Chondrocyte (in vitro differentiated cells): ENCODE measurements at regions not wholly inside any gene's neighbourhood (a gene's known extent, or its start where the extent isn't known, plus 50 kb on each side); places are given as distances from the start of the nearest gene placed in this dataset.

Experiments used
- DNase-seq: peaks from one replicate; pipeline ENCODE4 v3.0.0; 2021; ENCODE audit warnings: mixed read lengths, low spot score
- H3K27ac Mint-ChIP-seq: one replicate; pipeline ENCODE4 v1.8.0; 2021; ENCODE audit warnings: mild to moderate bottlenecking, moderate library complexity, mixed read lengths; ENCODE audit not compliant: unreplicated experiment
- H3K27me3 Mint-ChIP-seq: 2 replicates; pipeline ENCODE4 v1.8.0; 2021; ENCODE audit warnings: low read depth, mixed read lengths
- H3K36me3 Mint-ChIP-seq: 2 replicates; pipeline ENCODE4 v1.8.0; 2021; ENCODE audit warnings: low read depth, mixed read lengths
- H3K4me1 Mint-ChIP-seq: 2 replicates; pipeline ENCODE4 v1.8.0; 2021; ENCODE audit warnings: low read depth, mild to moderate bottlenecking, mixed read lengths
- H3K4me3 Mint-ChIP-seq: one replicate; pipeline ENCODE4 v1.8.0; 2021; ENCODE audit warnings: mild to moderate bottlenecking, moderate library complexity, mixed read lengths; ENCODE audit not compliant: unreplicated experiment
- H3K9me3 Mint-ChIP-seq: 2 replicates; pipeline ENCODE4 v1.8.0; 2021; ENCODE audit warnings: low read depth, mixed read lengths
- CTCF ChIP-seq: fragments of 200-600 bp; sonication (generic); IDR thresholded peaks from 2 replicates; pipeline ENCODE4 v1.5.0; 2021; ENCODE audit warnings: antibody characterized with exemption, mild to moderate bottlenecking, moderate library complexity

- DNase-seq = no peak
- no peak overlapping the region for H3K27ac Mint-ChIP-seq
- H3K36me3 Mint-ChIP-seq = no peaks in the 10 kb centered on the region
- H3K27me3 Mint-ChIP-seq = peaks cover 9% of the 10 kb centered on the region
- no peak overlapping the region for H3K4me3 Mint-ChIP-seq
- H3K4me1 Mint-ChIP-seq = no peaks in the 10 kb centered on the region
- no peaks in the 10 kb centered on the region for H3K9me3 Mint-ChIP-seq
- no peak for TF ChIP-seq CTCF
Measured at GRCh38 chr7:142689439-142690120, 59.7 kb upstream of the PRSS1 start.

GRCh38 chr7:142685877-142686508 lies 63.3 kb upstream of the PRSS1 start:
- H3K36me3 Mint-ChIP-seq = no peaks in the 10 kb centered on the region
- no peak for TF ChIP-seq CTCF
- no peak for DNase-seq
- H3K4me1 Mint-ChIP-seq = no peaks in the 10 kb centered on the region
- no peak overlapping the region for H3K4me3 Mint-ChIP-seq
- peaks cover 10% of the 10 kb centered on the region for H3K27me3 Mint-ChIP-seq
- H3K9me3 Mint-ChIP-seq = no peaks in the 10 kb centered on the region
- no peak overlapping the region for H3K27ac Mint-ChIP-seq

GRCh38 chr7:142681314-142682092 lies 67.8 kb upstream of the PRSS1 start:
- Mint-ChIP-seq H3K36me3 (no peaks in the 10 kb centered on the region), H3K4me3 (no peak overlapping the region), H3K27ac (no peak overlapping the region), H3K9me3 (peaks cover 12% of the 10 kb centered on the region), H3K4me1 (no peaks in the 10 kb centered on the region), H3K27me3 (peaks cover 6% of the 10 kb centered on the region)
- TF ChIP-seq CTCF = no peak
- DNase-seq = no peak

GRCh38 chr7:142671506-142671905 lies 77.8 kb upstream of the PRSS1 start:
- H3K27me3 Mint-ChIP-seq = peaks cover 7% of the 10 kb centered on the region
- TF ChIP-seq CTCF = no peak
- no peak for DNase-seq
- H3K4me3 Mint-ChIP-seq = no peak overlapping the region
- H3K36me3 Mint-ChIP-seq = no peaks in the 10 kb centered on the region
- no peak overlapping the region for H3K27ac Mint-ChIP-seq
- H3K4me1 Mint-ChIP-seq = no peaks in the 10 kb centered on the region
- H3K9me3 Mint-ChIP-seq = no peaks in the 10 kb centered on the region

- no peak for DNase-seq
- Mint-ChIP-seq H3K27me3 (peaks cover 7% of the 10 kb centered on the region), H3K36me3 (no peaks in the 10 kb centered on the region), H3K9me3 (no peaks in the 10 kb centered on the region), H3K4me1 (no peaks in the 10 kb centered on the region), H3K4me3 (no peak overlapping the region), H3K27ac (no peak overlapping the region)
- no peak for TF ChIP-seq CTCF
Measured at GRCh38 chr7:142670511-142670910, 78.8 kb upstream of the PRSS1 start.
